Liver (tissue), 7 donors: ENCODE measurements at regions not wholly inside any gene's neighbourhood (a gene's known extent, or its start where the extent isn't known, plus 50 kb on each side); places are given as distances from the start of the nearest gene placed in this dataset.

ENCODE experiments used
- DNase-seq: peaks from one replicate; pipeline ENCODE4 v3.0.0-alpha.2; 2017; ENCODE audit warnings: low spot score
- H3K27ac ChIP-seq, 2 donors: one replicate each; pipeline ENCODE4 v1.7.0; 2013; ENCODE audit warnings: inconsistent platforms in 2 of 2, low read length in 2 of 2, control low read depth in 1 of 2, low read depth in 1 of 2, mild to moderate bottlenecking in 1 of 2
- H3K27me3 ChIP-seq, 4 donors: one replicate each; pipeline versions ENCODE4 v1.6.1 to v1.7.0; 2013; ENCODE audit warnings: low read length in 3 of 4, inconsistent platforms in 1 of 4, mild to moderate bottlenecking in 1 of 4, moderate library complexity in 1 of 4; ENCODE audit not compliant: control insufficient read depth in 4 of 4, insufficient read depth in 4 of 4
- H3K36me3 ChIP-seq, 4 donors: one replicate each; pipeline versions ENCODE4 v1.6.1 to v1.7.0; 2013; ENCODE audit warnings: low read length in 3 of 4, mild to moderate bottlenecking in 3 of 4, low read depth in 1 of 4, moderate library complexity in 1 of 4; ENCODE audit not compliant: control insufficient read depth in 4 of 4, insufficient read depth in 3 of 4
- H3K4me1 ChIP-seq, 4 donors: one replicate each; pipeline versions ENCODE4 v1.6.1 to v1.7.0; 2013; ENCODE audit warnings: low read length in 3 of 4, mild to moderate bottlenecking in 3 of 4, moderate library complexity in 1 of 4; ENCODE audit not compliant: control insufficient read depth in 4 of 4, insufficient read depth in 4 of 4
- H3K4me3 ChIP-seq, 3 donors: one replicate each; pipeline versions ENCODE4 v1.6.1 to v1.7.0; 2013; ENCODE audit warnings: low read length in 3 of 3, control low read depth in 1 of 3, low read depth in 1 of 3, mild to moderate bottlenecking in 1 of 3
- H3K9ac ChIP-seq, 2 donors: one replicate each; pipeline ENCODE4 v1.7.0; 2013; ENCODE audit warnings: low read length in 2 of 2, mild to moderate bottlenecking in 2 of 2, moderate library complexity in 2 of 2, control low read depth in 1 of 2, low read depth in 1 of 2
- H3K9me3 ChIP-seq, 4 donors: one replicate each; pipeline versions ENCODE4 v1.6.1 to v1.7.0; 2013; ENCODE audit warnings: low read length in 3 of 4; ENCODE audit not compliant: control insufficient read depth in 4 of 4
- EGR1 ChIP-seq, 2 donors: IDR thresholded peaks; 2 replicates each; pipeline ENCODE4 v1.6.1; 2016 to 2018; ENCODE audit warnings: antibody characterized with exemption in 2 of 2, low read depth in 2 of 2
- FOXA2 ChIP-seq: IDR thresholded peaks from 2 replicates; pipeline ENCODE4 v1.6.1; 2016; ENCODE audit warnings: antibody characterized with exemption
- GABPA ChIP-seq, 2 donors: IDR thresholded peaks in 1 of 2; conservative IDR thresholded peaks in 1 of 2; 2 replicates each; pipeline ENCODE4 v1.6.1; 2016; ENCODE audit warnings: antibody characterized with exemption in 2 of 2, mild to moderate bottlenecking in 1 of 2, moderate library complexity in 1 of 2
- HNF4A ChIP-seq, 2 donors: conservative IDR thresholded peaks; 2 replicates each; pipeline ENCODE4 v1.6.1; 2016; ENCODE audit warnings: antibody characterized with exemption in 2 of 2, mild to moderate bottlenecking in 2 of 2
- JUND ChIP-seq, 2 donors: IDR thresholded peaks; 2 replicates each; pipeline ENCODE4 v1.6.1; 2016; ENCODE audit warnings: antibody characterized with exemption in 2 of 2
- RAD21 ChIP-seq, 2 donors: IDR thresholded peaks; 2 replicates each; pipeline ENCODE4 v1.6.1; 2016; ENCODE audit warnings: antibody characterized with exemption in 2 of 2, mild to moderate bottlenecking in 2 of 2
- REST ChIP-seq: IDR thresholded peaks from 2 replicates; pipeline ENCODE4 v1.6.1; 2016; ENCODE audit warnings: antibody characterized with exemption, mild to moderate bottlenecking
- RXRA ChIP-seq, 2 donors: IDR thresholded peaks; 2 replicates each; pipeline ENCODE4 v1.6.1; 2017 to 2018; ENCODE audit warnings: antibody characterized with exemption in 2 of 2, mild to moderate bottlenecking in 1 of 2
- SP1 ChIP-seq: IDR thresholded peaks from 2 replicates; pipeline ENCODE4 v1.6.1; 2018; ENCODE audit warnings: antibody characterized with exemption, mild to moderate bottlenecking
- TAF1 ChIP-seq: conservative IDR thresholded peaks from 2 replicates; pipeline ENCODE4 v1.6.1; 2016; ENCODE audit warnings: antibody characterized with exemption, mild to moderate bottlenecking
- ZBTB33 ChIP-seq: IDR thresholded peaks from 2 replicates; pipeline ENCODE4 v1.6.1; 2016; ENCODE audit warnings: antibody characterized with exemption
- WGBS: extraction: QIAGEN DNeasy Blood & Tissue Kit; methylation state at CpG from one replicate; pipeline ENCODE4 v1.1.7; 2013; 5-methylcytosine and 5-hydroxymethylcytosine counted together
- TF ChIP-seq, protein P1 (sequence below): IDR thresholded peaks from 2 replicates; pipeline ENCODE4 v1.6.1; 2016; ENCODE audit warnings: antibody characterized with exemption
- TF ChIP-seq, protein P2 (sequence below): IDR thresholded peaks from 2 replicates; pipeline ENCODE4 v1.6.1; 2016; ENCODE audit warnings: antibody characterized with exemption
- donor health status: healthy.
- donor health status: healthy.
- donor health status: healthy.
- donor health status: healthy.

DNA sequence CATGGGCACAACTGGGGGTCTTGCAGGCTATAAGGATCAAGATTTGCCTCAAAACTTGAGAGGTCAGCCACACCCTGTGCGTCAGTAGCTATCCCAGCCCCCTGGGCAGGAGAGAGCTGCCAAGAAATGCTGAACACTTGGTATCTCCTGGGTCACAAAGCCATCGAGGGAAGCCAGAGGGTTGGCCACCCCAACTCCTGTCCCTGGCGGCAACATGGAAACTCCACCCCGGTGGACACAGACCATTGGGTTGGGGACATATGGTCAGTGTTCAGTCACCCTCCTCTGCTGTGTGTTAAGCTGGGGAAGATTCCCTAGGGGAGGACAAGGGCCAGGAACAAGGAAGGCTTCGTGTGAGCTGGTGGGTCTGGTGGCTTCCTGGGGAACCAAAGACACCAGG, 140.6 kb downstream of the C5orf15 start:
- no peak for DNase-seq
- Histone ChIP-seq H3K27ac (no peak overlapping the region), H3K9me3 (peaks cover 0 to 2% (median 0%) of the 10 kb centered on the region in 4 donors), H3K27me3 (no peaks in the 10 kb centered on the region), H3K4me1 (no peaks in the 10 kb centered on the region), H3K4me3 (no peak overlapping the region), H3K36me3 (no peaks in the 10 kb centered on the region), H3K9ac (no peak overlapping the region)
- 79% methylated on average over 5 of the region's 5 CpGs for WGBS
- TF ChIP-seq TAF1 = no peak
- no peak for TF ChIP-seq REST

DNA sequence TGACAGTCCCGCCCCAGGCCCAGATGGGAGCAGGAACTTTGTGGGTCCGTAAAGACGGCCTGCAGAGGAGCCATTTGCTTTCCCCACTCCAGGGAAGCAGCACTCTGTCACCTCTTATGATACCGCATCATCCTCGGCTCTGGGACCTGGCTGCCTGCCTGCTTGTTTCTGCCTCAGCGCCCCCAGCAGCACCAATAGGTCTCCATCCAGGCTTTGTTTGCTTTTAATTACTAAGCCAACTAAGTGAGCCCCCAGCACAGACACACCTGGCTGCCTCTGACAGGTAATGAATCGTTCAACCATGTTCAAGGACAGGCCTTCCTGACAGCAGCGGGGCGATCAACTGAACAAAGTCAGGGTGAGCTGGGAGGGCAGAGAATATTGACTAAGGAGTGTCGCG, 141.4 kb downstream of the C5orf15 start:
- Histone ChIP-seq H3K36me3 (no peaks in the 10 kb centered on the region), H3K27ac (no peak overlapping the region), H3K4me3 (no peak overlapping the region), H3K27me3 (no peaks in the 10 kb centered on the region), H3K9ac (no peak overlapping the region), H3K4me1 (no peaks in the 10 kb centered on the region), H3K9me3 (peaks cover 0 to 2% (median 0%) of the 10 kb centered on the region in 4 donors)
- DNase-seq = no peak
- TF ChIP-seq ZBTB33 (no peak), SP1 (no peak)
- TF ChIP-seq, protein P1, sequence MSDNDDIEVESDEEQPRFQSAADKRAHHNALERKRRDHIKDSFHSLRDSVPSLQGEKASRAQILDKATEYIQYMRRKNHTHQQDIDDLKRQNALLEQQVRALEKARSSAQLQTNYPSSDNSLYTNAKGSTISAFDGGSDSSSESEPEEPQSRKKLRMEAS = no peak
- WGBS = 87% methylated on average over 11 of the region's 11 CpGs

- Histone ChIP-seq H3K4me3 (no peak overlapping the region), H3K9ac (no peak overlapping the region)
- TF ChIP-seq RAD21 (IDR thresholded peaks at IDR 0.05) (no peak), ZBTB33 (no peak), HNF4A (conservative IDR thresholded peaks at IDR 0.05) (no peak), REST (no peak), RXRA (IDR thresholded peaks at IDR 0.05) (no peak), JUND (IDR thresholded peaks at IDR 0.05) (no peak), GABPA (IDR thresholded peaks at IDR 0.05 in 1 of 2, conservative IDR thresholded peaks at IDR 0.05 in 1 of 2) (no peak), FOXA2 (no peak), SP1 (no peak), EGR1 (IDR thresholded peaks at IDR 0.05; ENCODE audit: low read depth in 2 of 2) (no peak)
- TF ChIP-seq, protein P2, sequence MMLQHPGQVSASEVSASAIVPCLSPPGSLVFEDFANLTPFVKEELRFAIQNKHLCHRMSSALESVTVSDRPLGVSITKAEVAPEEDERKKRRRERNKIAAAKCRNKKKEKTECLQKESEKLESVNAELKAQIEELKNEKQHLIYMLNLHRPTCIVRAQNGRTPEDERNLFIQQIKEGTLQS = no peak
- TF ChIP-seq, protein P1 = no peak
These were observed 142.7 kb downstream of the C5orf15 start for GRCh38 chr5:133825631-133826289.

More at GRCh38 chr5:133825631-133826289, 142.7 kb downstream of the C5orf15 start:
- no peak for DNase-seq
- peaks cover 0 to 2% (median 0%) of the 10 kb centered on the region in 4 donors for H3K9me3 ChIP-seq
- no peaks in the 10 kb centered on the region for H3K27me3 ChIP-seq
- no peaks in the 10 kb centered on the region for H3K36me3 ChIP-seq
- H3K27ac ChIP-seq = no peak overlapping the region
- H3K4me1 ChIP-seq = peaks cover 0 to 6% (median 4%) of the 10 kb centered on the region in 4 donors
- WGBS = 89% methylated on average over 15 of the region's 15 CpGs
